ENCODE measurements at regions not wholly inside any gene's neighbourhood (a gene's known extent, or its start where the extent isn't known, plus 50 kb on each side); places are given as distances from the start of the nearest gene placed in this dataset.

- no peak for DNase-seq (ENCODE audit: low read depth)
These were observed 137.0 kb downstream of the PLPP3 start for GRCh38 chr1:56442290-56442877.

GRCh38 chr1:56441601-56442000, 137.8 kb downstream of the PLPP3 start:
- DNase-seq (ENCODE audit: low read depth), result no peak
- in situ Hi-C loops (cut with HindIII; ENCODE audit: low pct_unique_long_range_greater_than_20kb, low sequenced_read_pairs), result no loop called here

More at GRCh38 chr1:56442290-56442877, 137.0 kb downstream of the PLPP3 start:
- in situ Hi-C loops (cut with HindIII; ENCODE audit: low pct_unique_long_range_greater_than_20kb, low sequenced_read_pairs), result no loop called here

- no peak for DNase-seq (ENCODE audit: low read depth)
These were observed 139.6 kb downstream of the PLPP3 start for GRCh38 chr1:56439610-56440264.

GRCh38 chr1:56438901-56439551, 140.3 kb downstream of the PLPP3 start:
- DNase-seq (ENCODE audit: low read depth), result no peak
- in situ Hi-C loops (cut with HindIII; ENCODE audit: low pct_unique_long_range_greater_than_20kb, low sequenced_read_pairs), result no loop called here

More at GRCh38 chr1:56439610-56440264, 139.6 kb downstream of the PLPP3 start:
- in situ Hi-C loops (cut with HindIII; ENCODE audit: low pct_unique_long_range_greater_than_20kb, low sequenced_read_pairs), result no loop called here

GRCh38 chr1:56437959-56438358, 141.4 kb downstream of the PLPP3 start:
- in situ Hi-C loops (cut with HindIII; ENCODE audit: low pct_unique_long_range_greater_than_20kb, low sequenced_read_pairs), result no loop called here
- DNase-seq (ENCODE audit: low read depth), result no peak

GRCh38 chr1:56436912-56437417, 142.4 kb downstream of the PLPP3 start:
- DNase-seq (ENCODE audit: low read depth), result no peak
- in situ Hi-C loops (cut with HindIII; ENCODE audit: low pct_unique_long_range_greater_than_20kb, low sequenced_read_pairs), result no loop called here

- in situ Hi-C loops (cut with HindIII; ENCODE audit: low pct_unique_long_range_greater_than_20kb, low sequenced_read_pairs), result no loop called here
- no peak for DNase-seq (ENCODE audit: low read depth)
These were observed 143.1 kb downstream of the PLPP3 start for GRCh38 chr1:56436296-56436695.

GRCh38 chr1:56435434-56436262, 143.7 kb downstream of the PLPP3 start:
- in situ Hi-C loops (cut with HindIII; ENCODE audit: low pct_unique_long_range_greater_than_20kb, low sequenced_read_pairs), result no loop called here
- no peak for DNase-seq (ENCODE audit: low read depth)

- in situ Hi-C loops (cut with HindIII; ENCODE audit: low pct_unique_long_range_greater_than_20kb, low sequenced_read_pairs), result no loop called here
- no peak for DNase-seq (ENCODE audit: low read depth)
These were observed 144.6 kb downstream of the PLPP3 start for GRCh38 chr1:56434740-56435139.

GRCh38 chr1:56434025-56434424, 145.3 kb downstream of the PLPP3 start:
- DNase-seq (ENCODE audit: low read depth), result no peak
- in situ Hi-C loops (cut with HindIII; ENCODE audit: low pct_unique_long_range_greater_than_20kb, low sequenced_read_pairs), result no loop called here

GRCh38 chr1:56433056-56433577, 146.2 kb downstream of the PLPP3 start:
- DNase-seq (ENCODE audit: low read depth), result no peak
- in situ Hi-C loops (cut with HindIII; ENCODE audit: low pct_unique_long_range_greater_than_20kb, low sequenced_read_pairs), result no loop called here

GRCh38 chr1:56432166-56432971, 147.0 kb downstream of the PLPP3 start:
- DNase-seq (ENCODE audit: low read depth), result no peak

GRCh38 chr1:56430141-56430839, 149.1 kb downstream of the PLPP3 start:
- in situ Hi-C loops (cut with HindIII; ENCODE audit: low pct_unique_long_range_greater_than_20kb, low sequenced_read_pairs), result no loop called here
- DNase-seq (ENCODE audit: low read depth), result no peak

More at GRCh38 chr1:56432166-56432971, 147.0 kb downstream of the PLPP3 start:
- in situ Hi-C loops (cut with HindIII; ENCODE audit: low pct_unique_long_range_greater_than_20kb, low sequenced_read_pairs), result no loop called here

GRCh38 chr1:56429288-56429687, 150.1 kb downstream of the PLPP3 start:
- DNase-seq (ENCODE audit: low read depth), result no peak
- in situ Hi-C loops (cut with HindIII; ENCODE audit: low pct_unique_long_range_greater_than_20kb, low sequenced_read_pairs), result no loop called here

- in situ Hi-C loops (cut with HindIII; ENCODE audit: low pct_unique_long_range_greater_than_20kb, low sequenced_read_pairs), result no loop called here
- DNase-seq (ENCODE audit: low read depth), result no peak
These were observed 152.6 kb downstream of the PLPP3 start for GRCh38 chr1:56426587-56427381.

GRCh38 chr1:56425494-56426037, 153.8 kb downstream of the PLPP3 start:
- in situ Hi-C loops (cut with HindIII; ENCODE audit: low pct_unique_long_range_greater_than_20kb, low sequenced_read_pairs), result no loop called here

More at GRCh38 chr1:56425494-56426037, 153.8 kb downstream of the PLPP3 start:
- DNase-seq (ENCODE audit: low read depth), result no peak
